ENCODE measurements at regions not wholly inside any gene's neighbourhood (a gene's known extent, or its start where the extent isn't known, plus 50 kb on each side); places are given as distances from the start of the nearest gene placed in this dataset.

- no peak for DNase-seq (ENCODE audit: extremely low read depth in 1 of 11, low read depth in 9 of 11, low spot score in 4 of 11)
Observed at GRCh38 chr16:35431829-35432663, 1972.6 kb downstream of the TP53TG3F start.

- no peak for DNase-seq (ENCODE audit: extremely low read depth in 1 of 11, low read depth in 9 of 11, low spot score in 4 of 11)
Observed at GRCh38 chr16:35440875-35441274, 1981.5 kb downstream of the TP53TG3F start.

GRCh38 chr16:35447010-35447558 lies 1987.7 kb downstream of the TP53TG3F start:
- no peak for DNase-seq (ENCODE audit: extremely low read depth in 1 of 11, low read depth in 9 of 11, low spot score in 4 of 11)

- DNase-seq (ENCODE audit: extremely low read depth in 1 of 11, low read depth in 9 of 11, low spot score in 4 of 11) = no peak
Observed at GRCh38 chr16:35449663-35450062, 1990.3 kb downstream of the TP53TG3F start.

GRCh38 chr16:35450648-35451047 lies 1991.2 kb downstream of the TP53TG3F start:
- DNase-seq (ENCODE audit: extremely low read depth in 1 of 11, low read depth in 9 of 11, low spot score in 4 of 11) = no peak

- no peak for DNase-seq (ENCODE audit: extremely low read depth in 1 of 11, low read depth in 9 of 11, low spot score in 4 of 11)
Observed at GRCh38 chr16:35452471-35452870, 1993.1 kb downstream of the TP53TG3F start.

- no peak for DNase-seq (ENCODE audit: extremely low read depth in 1 of 11, low read depth in 9 of 11, low spot score in 4 of 11)
Observed at GRCh38 chr16:35463358-35463757, 2003.9 kb downstream of the TP53TG3F start.

- DNase-seq (ENCODE audit: extremely low read depth in 1 of 11, low read depth in 9 of 11, low spot score in 4 of 11) = no peak
Observed at GRCh38 chr16:35480361-35480760, 2020.9 kb downstream of the TP53TG3F start.

GRCh38 chr16:35480988-35481387 lies 2021.6 kb downstream of the TP53TG3F start:
- DNase-seq (ENCODE audit: extremely low read depth in 1 of 11, low read depth in 9 of 11, low spot score in 4 of 11) = no peak

- DNase-seq (ENCODE audit: extremely low read depth in 1 of 11, low read depth in 9 of 11, low spot score in 4 of 11) = no peak
Observed at GRCh38 chr16:35485915-35486314, 2026.5 kb downstream of the TP53TG3F start.

GRCh38 chr16:35492225-35492624 lies 2032.8 kb downstream of the TP53TG3F start:
- no peak for DNase-seq (ENCODE audit: extremely low read depth in 1 of 11, low read depth in 9 of 11, low spot score in 4 of 11)

GRCh38 chr16:35497399-35497798 lies 2038.0 kb downstream of the TP53TG3F start:
- no peak for DNase-seq (ENCODE audit: extremely low read depth in 1 of 11, low read depth in 9 of 11, low spot score in 4 of 11)

GRCh38 chr16:35506018-35506897 lies 2046.8 kb downstream of the TP53TG3F start:
- no peak for DNase-seq (ENCODE audit: extremely low read depth in 1 of 11, low read depth in 9 of 11, low spot score in 4 of 11)

GRCh38 chr16:35506898-35507194 lies 2047.4 kb downstream of the TP53TG3F start:
- DNase-seq (ENCODE audit: extremely low read depth in 1 of 11, low read depth in 9 of 11, low spot score in 4 of 11) = no peak

- no peak for DNase-seq (ENCODE audit: extremely low read depth in 1 of 11, low read depth in 9 of 11, low spot score in 4 of 11)
Observed at GRCh38 chr16:35510701-35511100, 2051.3 kb downstream of the TP53TG3F start.

GRCh38 chr16:35516551-35516950 lies 2057.1 kb downstream of the TP53TG3F start:
- DNase-seq (ENCODE audit: extremely low read depth in 1 of 11, low read depth in 9 of 11, low spot score in 4 of 11) = no peak

- DNase-seq (ENCODE audit: extremely low read depth in 1 of 11, low read depth in 9 of 11, low spot score in 4 of 11) = no peak
Observed at GRCh38 chr16:35516971-35517370, 2057.6 kb downstream of the TP53TG3F start.

GRCh38 chr16:35523991-35524390 lies 2064.6 kb downstream of the TP53TG3F start:
- DNase-seq (ENCODE audit: extremely low read depth in 1 of 11, low read depth in 9 of 11, low spot score in 4 of 11) = no peak

- DNase-seq (ENCODE audit: extremely low read depth in 1 of 11, low read depth in 9 of 11, low spot score in 4 of 11) = no peak
Observed at GRCh38 chr16:35525979-35526590, 2066.7 kb downstream of the TP53TG3F start.

GRCh38 chr16:35532576-35532975 lies 2073.2 kb downstream of the TP53TG3F start:
- DNase-seq (ENCODE audit: extremely low read depth in 1 of 11, low read depth in 9 of 11, low spot score in 4 of 11) = no peak
